Keratinocyte (primary cell): ENCODE measurements at regions not wholly inside any gene's neighbourhood (a gene's known extent, or its start where the extent isn't known, plus 50 kb on each side); places are given as distances from the start of the nearest gene placed in this dataset.

ENCODE experiments used
- EZH2 ChIP-seq: IDR thresholded peaks from one replicate; pipeline ENCODE4 v1.6.1; 2012; ENCODE audit warnings: inconsistent platforms, mild to moderate bottlenecking, low read length, moderate library complexity
- TF ChIP-seq, protein P1 (sequence below), 3 experiments: IDR thresholded peaks in 1 of 3; conservative IDR thresholded peaks in 1 of 3; optimal IDR thresholded peaks in 1 of 3; 2 replicates in 2 of 3; 3 replicates in 1 of 3; pipeline versions ENCODE3 to v1.5.1; 2011; ENCODE audit warnings: low read length in 3 of 3, mild to moderate bottlenecking in 3 of 3, moderate library complexity in 2 of 3, control low read depth in 1 of 3, inconsistent platforms in 1 of 3; ENCODE audit not compliant: insufficient read depth in 2 of 3; ENCODE audit errors: extremely low read depth in 1 of 3

DNA sequence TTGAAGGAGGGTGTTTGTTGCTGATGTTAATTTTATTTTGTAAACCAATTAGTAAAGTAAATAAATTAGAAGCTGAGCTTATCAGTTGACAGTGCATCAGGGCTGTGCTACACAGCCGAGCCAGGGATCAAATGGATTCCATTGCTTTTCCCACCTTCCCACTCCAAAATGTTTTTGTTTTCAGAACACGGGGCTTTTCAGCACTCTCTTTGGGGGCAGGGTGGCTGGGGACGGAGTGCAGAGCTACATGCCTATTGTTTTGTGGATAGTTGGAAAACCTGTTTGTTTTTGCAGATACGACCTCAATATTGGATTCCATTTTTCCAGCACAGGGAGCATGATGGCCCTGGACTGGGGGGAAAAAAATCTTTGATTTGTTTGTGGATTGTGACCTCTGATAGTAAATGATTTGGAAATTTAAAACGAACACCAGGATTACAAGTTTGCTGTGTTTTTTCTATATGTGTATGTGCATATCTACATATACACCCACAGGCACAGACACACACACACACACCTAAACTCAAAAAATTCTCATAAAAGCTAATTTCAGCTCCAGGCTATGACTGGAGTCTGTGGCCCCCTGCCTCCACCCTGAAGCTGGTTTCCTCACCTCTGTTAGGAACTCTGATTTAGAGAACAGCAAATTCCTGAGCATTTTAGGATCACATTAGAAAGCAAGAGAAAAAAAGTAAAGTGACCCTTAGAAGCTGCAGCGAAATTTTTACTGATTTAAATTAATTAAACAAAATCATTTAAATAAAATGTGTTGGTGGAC, 371.7 kb upstream of the IRX2 start:
- TF ChIP-seq, protein P1, sequence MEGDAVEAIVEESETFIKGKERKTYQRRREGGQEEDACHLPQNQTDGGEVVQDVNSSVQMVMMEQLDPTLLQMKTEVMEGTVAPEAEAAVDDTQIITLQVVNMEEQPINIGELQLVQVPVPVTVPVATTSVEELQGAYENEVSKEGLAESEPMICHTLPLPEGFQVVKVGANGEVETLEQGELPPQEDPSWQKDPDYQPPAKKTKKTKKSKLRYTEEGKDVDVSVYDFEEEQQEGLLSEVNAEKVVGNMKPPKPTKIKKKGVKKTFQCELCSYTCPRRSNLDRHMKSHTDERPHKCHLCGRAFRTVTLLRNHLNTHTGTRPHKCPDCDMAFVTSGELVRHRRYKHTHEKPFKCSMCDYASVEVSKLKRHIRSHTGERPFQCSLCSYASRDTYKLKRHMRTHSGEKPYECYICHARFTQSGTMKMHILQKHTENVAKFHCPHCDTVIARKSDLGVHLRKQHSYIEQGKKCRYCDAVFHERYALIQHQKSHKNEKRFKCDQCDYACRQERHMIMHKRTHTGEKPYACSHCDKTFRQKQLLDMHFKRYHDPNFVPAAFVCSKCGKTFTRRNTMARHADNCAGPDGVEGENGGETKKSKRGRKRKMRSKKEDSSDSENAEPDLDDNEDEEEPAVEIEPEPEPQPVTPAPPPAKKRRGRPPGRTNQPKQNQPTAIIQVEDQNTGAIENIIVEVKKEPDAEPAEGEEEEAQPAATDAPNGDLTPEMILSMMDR (optimal IDR thresholded peaks at IDR 0.05 in 1 of 3, IDR thresholded peaks at IDR 0.05 in 1 of 3, conservative IDR thresholded peaks at IDR 0.05 in 1 of 3; ENCODE audit: extremely low read depth in 1 of 3, insufficient read depth in 2 of 3, low read length in 3 of 3) = no peak
- TF ChIP-seq EZH2 = no peak
